ENCODE measurements at regions not wholly inside any gene's neighbourhood (a gene's known extent, or its start where the extent isn't known, plus 50 kb on each side); places are given as distances from the start of the nearest gene placed in this dataset.

DNA sequence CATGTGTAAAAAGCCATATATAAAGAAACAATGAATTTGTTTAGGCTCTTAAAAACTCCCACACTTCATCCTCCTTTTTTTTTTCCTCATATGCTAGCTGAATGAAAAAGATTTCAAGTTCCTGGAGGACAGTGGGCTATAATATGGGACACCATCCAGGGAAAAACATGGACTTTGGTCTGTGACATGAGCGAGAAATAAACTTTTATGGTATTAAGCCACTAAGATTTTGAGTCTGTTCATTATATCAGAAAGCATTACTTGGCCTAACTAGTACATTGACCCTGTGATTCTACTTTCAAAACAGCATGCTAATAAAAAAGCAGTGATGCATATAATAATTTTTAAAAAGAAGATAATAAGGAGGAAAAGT is 392.3 kb upstream of the CAMK1G start:
- TF ChIP-seq, protein P1, sequence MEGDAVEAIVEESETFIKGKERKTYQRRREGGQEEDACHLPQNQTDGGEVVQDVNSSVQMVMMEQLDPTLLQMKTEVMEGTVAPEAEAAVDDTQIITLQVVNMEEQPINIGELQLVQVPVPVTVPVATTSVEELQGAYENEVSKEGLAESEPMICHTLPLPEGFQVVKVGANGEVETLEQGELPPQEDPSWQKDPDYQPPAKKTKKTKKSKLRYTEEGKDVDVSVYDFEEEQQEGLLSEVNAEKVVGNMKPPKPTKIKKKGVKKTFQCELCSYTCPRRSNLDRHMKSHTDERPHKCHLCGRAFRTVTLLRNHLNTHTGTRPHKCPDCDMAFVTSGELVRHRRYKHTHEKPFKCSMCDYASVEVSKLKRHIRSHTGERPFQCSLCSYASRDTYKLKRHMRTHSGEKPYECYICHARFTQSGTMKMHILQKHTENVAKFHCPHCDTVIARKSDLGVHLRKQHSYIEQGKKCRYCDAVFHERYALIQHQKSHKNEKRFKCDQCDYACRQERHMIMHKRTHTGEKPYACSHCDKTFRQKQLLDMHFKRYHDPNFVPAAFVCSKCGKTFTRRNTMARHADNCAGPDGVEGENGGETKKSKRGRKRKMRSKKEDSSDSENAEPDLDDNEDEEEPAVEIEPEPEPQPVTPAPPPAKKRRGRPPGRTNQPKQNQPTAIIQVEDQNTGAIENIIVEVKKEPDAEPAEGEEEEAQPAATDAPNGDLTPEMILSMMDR (IDR thresholded peaks at IDR 0.05): no peak
- no peak for TF ChIP-seq EP300 (IDR thresholded peaks at IDR 0.05)
- no peak for TF ChIP-seq POLR2A (IDR thresholded peaks at IDR 0.05)
- TF ChIP-seq POLR2AphosphoS5 (IDR thresholded peaks at IDR 0.05): no peak
